GM10266 (cell line): ENCODE measurements at regions not wholly inside any gene's neighbourhood (a gene's known extent, or its start where the extent isn't known, plus 50 kb on each side); places are given as distances from the start of the nearest gene placed in this dataset.

Experiments
- DNase-seq: peaks from one replicate; pipeline ENCODE4 v3.0.0; 2012; ENCODE audit errors: extremely low spot score
- TF ChIP-seq, protein P1 (sequence below): IDR thresholded peaks from 2 replicates; pipeline ENCODE4 v1.5.1; 2012; ENCODE audit warnings: mild to moderate bottlenecking, low read depth; ENCODE audit not compliant: control insufficient read depth, insufficient read depth; ENCODE audit errors: missing control alignments

DNA sequence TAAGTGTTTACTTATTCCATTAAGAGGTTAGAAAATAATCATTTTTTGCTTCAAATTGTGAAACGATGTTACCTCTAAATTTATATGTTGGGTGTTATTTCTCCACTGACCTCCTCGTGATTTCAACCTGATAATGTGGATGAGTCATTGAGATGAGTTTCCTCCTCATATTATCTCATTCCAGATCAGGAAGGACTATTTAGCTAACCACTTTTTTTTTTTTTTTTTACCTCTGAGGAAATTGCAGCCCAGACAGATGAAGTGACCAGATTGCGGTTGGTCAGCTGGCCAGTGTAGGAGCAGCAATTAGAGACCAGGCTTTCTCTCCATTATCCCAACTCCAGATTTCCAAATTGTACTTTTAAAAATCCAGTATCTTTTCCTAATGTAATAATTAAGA, 248.7 kb downstream of the FZD1 start:
- no peak for DNase-seq
- TF ChIP-seq, protein P1, sequence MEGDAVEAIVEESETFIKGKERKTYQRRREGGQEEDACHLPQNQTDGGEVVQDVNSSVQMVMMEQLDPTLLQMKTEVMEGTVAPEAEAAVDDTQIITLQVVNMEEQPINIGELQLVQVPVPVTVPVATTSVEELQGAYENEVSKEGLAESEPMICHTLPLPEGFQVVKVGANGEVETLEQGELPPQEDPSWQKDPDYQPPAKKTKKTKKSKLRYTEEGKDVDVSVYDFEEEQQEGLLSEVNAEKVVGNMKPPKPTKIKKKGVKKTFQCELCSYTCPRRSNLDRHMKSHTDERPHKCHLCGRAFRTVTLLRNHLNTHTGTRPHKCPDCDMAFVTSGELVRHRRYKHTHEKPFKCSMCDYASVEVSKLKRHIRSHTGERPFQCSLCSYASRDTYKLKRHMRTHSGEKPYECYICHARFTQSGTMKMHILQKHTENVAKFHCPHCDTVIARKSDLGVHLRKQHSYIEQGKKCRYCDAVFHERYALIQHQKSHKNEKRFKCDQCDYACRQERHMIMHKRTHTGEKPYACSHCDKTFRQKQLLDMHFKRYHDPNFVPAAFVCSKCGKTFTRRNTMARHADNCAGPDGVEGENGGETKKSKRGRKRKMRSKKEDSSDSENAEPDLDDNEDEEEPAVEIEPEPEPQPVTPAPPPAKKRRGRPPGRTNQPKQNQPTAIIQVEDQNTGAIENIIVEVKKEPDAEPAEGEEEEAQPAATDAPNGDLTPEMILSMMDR = no peak

DNA sequence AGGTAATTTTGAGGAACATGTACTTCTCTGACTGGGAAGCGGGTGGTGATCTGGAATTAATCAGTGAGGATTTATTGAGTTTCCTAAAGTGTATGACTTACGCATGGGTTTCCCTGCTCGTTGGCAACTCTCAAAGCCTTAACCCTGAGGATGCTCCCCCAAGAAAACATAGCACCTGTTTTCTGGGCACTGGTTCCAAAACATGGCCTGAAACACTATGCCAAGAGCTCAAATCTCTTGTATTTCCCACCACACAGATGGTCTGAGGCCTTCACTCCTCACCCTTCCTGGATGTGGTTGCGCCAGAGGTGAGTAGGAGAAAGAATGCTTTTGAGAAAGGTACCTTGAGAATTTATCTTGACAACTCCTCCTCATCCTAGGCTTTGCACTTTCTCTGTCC, 250.4 kb downstream of the FZD1 start:
- DNase-seq = no peak
- TF ChIP-seq, protein P1 = no peak

DNA sequence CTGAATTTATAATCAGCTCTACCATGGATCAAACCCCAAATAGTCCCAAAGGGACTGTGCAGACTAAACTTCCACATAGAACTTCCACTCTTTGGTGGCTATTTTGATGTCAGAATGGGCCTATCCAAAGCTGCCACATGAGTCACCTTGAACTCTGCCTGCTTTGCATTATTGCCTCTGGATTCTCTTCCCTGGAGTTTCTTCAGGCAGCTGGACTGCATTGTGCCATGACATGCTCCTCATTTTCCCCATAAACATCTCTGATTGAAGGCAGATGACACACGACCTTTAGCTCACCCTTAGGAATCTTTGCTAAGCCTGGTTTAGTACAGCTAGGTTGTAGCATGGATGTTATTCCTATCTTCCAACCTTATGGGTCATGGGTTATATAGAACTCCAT, 251.7 kb downstream of the FZD1 start:
- TF ChIP-seq, protein P1 = no peak
- no peak for DNase-seq

DNA sequence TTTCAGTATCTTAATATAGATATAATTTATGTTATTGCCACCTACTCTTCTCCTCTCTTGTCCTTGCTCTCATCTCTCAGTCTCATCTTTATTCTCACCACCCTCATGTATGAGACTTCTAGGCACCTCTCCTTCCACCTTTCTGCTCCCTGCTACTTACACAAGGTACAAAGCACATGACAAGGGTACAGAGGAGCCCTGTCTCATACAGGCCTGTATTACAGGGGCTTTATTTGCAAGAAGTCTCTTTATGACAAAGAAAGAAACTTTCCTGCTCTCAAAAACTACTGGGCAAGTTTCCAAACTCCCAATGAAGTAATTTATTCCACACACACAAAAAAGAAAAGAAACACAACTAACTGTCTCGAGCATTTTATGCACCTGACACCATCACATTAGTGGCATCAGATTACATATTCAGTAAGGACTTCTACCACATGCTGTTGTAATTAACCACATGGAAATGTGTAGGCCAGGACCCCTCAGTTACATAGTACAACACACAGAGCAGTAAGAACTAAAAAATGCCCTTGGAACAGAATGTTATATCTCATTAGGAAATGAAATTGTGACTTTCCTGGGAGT, 253.1 kb downstream of the FZD1 start:
- TF ChIP-seq, protein P1 = no peak
- DNase-seq = no peak

DNA sequence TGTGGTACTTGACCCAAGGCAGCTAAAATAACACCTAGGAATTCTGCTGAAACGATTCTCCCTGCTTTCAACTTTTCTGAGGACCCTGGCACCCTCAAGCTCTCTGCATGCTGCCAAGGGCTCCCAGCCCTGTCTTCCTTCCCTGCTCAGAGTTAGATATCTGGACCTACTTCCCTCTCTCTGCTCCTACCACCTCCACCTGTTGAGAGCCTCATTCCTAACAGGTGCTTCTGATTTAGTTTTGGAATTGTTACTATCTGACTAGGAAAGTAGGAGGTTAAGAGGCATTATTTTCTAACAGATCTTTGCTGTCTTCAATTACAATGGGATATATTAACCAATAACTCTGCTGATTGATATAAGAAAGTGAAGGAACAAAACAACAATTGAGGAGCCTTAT, 253.8 kb downstream of the FZD1 start:
- TF ChIP-seq, protein P1 = no peak

DNA sequence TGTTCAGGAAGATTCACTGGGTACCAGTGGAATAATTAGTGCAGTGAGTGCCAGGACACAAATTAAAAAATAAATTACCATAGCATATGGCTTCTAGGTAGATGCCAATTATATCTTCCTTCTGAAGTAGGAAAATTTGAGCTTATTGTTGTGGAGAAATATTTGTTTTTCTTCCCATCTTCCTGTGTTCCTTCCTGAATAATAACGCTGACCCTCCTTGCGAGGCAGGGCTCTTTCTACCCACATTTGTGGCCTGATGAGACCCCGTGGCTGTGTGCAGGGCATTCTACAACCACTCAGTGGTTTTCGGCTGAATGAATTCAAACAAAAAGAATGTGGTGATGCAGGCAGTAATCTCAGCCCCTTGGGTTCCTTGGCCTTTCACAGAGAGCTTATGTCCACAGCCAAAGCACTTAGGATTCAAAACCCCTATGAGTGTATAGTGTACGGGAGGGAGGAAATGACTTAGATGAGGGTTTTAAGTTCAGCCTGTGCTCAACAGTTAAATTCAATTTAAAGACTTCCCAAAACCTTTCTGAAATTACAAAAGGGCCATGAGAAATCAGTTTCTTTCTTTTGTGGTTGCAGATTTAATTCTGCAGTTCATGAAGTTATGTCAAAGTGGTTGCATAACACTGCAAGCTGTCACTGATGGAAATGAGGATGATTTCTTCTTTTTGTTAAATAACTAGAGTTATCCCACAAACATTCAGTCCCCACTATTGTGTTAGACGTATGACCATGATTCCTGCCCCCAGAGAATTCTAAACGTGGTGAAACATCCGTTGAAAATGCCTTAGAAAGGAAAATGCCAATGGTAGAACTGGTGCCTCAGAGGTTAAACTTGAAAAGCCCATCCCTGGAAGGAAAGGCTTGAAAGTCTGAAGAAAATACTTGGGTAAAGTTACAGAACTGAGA, 255.3 kb downstream of the FZD1 start:
- TF ChIP-seq, protein P1 = no peak
- no peak for DNase-seq

More for the DNA sequence above, 253.8 kb downstream of the FZD1 start:
- DNase-seq = no peak

DNA sequence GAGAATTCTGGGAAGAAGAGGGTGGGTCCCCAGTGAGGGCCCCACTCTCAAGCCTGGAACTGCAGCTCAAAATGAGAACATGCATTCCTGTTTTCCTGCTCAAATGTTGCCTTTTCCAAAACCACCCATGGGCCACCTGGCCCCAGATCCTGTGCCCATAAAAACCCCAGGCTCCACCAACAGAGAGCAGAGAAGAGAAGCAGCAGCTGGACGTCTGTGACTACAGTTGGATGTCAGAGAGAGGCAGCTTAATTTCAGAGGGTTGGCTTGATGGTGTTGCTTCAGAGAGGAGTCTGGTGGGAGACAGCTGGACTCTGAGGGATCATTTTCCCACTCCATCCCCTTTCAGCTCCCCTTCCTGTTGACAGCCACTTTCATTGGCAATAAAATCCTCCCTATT, 256.4 kb downstream of the FZD1 start:
- no peak for DNase-seq
- TF ChIP-seq, protein P1 = no peak
